Stimulated activated effector memory CD8-positive, alpha-beta T cell treated with anti-CD3 and anti-CD28 coated beads, Interleukin-12 subunit alpha, Interleukin-12 subunit beta, amount 100 ng/mL, for 72 hours (primary cell): ENCODE measurements at regions not wholly inside any gene's neighbourhood (a gene's known extent, or its start where the extent isn't known, plus 50 kb on each side); places are given as distances from the start of the nearest gene placed in this dataset.
"Not testable (repeated sequence)": the region's sequence is repeated elsewhere in the genome, so short reads cannot be mapped to it uniquely, and the experiment has no call there.

Source experiments
- ATAC-seq: fragments of 150-1000 bp; cut with Tn5 transposase; 2 replicates; pipeline ENCODE4 v1.10.0; 2021
- DNase-seq, 2 donors: peaks; one replicate each; pipeline ENCODE4 v3.0.0; 2021 to 2022; ENCODE audit warnings: low spot score in 2 of 2
- H3K27ac Mint-ChIP-seq: one replicate; pipeline ENCODE4 v1.8.0; 2022; ENCODE audit warnings: mild to moderate bottlenecking, mixed read lengths
- H3K36me3 Mint-ChIP-seq: one replicate; pipeline ENCODE4 v1.8.0; 2022; ENCODE audit warnings: mild to moderate bottlenecking, mixed read lengths
- H3K4me1 Mint-ChIP-seq: one replicate; pipeline ENCODE4 v1.8.0; 2022; ENCODE audit warnings: mixed read lengths
- H3K4me3 Mint-ChIP-seq: one replicate; pipeline ENCODE4 v1.8.0; 2022; ENCODE audit warnings: mild to moderate bottlenecking, mixed read lengths
- H3K9me3 Mint-ChIP-seq: one replicate; pipeline ENCODE4 v1.8.0; 2022; ENCODE audit warnings: mixed read lengths

- H3K4me1 Mint-ChIP-seq: no peaks in the 10 kb centered on the region
- H3K27ac Mint-ChIP-seq: no peak overlapping the region
- H3K9me3 Mint-ChIP-seq: no peaks in the 10 kb centered on the region
- no peaks in the 10 kb centered on the region for H3K36me3 Mint-ChIP-seq
- ATAC-seq (no peak), DNase-seq (no peak)
- no peak overlapping the region for H3K4me3 Mint-ChIP-seq
Measured at GRCh38 chr5:63043792-63044191, 465.2 kb downstream of the LRRC70 start.

- Mint-ChIP-seq H3K36me3 (no peaks in the 10 kb centered on the region), H3K27ac (no peak overlapping the region), H3K4me3 (no peak overlapping the region), H3K4me1 (no peaks in the 10 kb centered on the region), H3K9me3 (peaks cover 12% of the 10 kb centered on the region)
- ATAC-seq (no peak), DNase-seq (no peak)
Measured at GRCh38 chr5:63032343-63032742, 453.7 kb downstream of the LRRC70 start.

DNA sequence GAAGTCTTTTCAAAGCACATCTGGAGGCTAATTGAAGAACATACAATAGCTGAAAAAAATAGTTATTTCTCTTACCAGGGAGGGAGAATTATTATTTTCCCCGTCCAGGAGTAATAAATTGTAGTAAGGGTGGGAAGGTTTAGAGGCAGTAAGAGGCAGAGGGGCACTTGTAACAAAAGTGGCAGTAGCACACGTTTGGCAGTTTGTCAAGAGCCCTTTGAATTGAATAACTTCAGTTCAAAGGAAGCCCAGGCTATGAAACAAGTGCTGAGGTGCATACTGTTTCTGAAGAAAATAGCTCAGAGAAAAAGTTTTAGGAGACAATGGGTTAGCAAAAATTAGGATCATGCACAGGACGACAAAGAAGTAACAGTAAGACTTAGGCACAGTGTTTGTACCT is 451.3 kb downstream of the LRRC70 start:
- no peak overlapping the region for H3K27ac Mint-ChIP-seq
- no peak for DNase-seq
- H3K36me3 Mint-ChIP-seq: no peaks in the 10 kb centered on the region
- ATAC-seq: no peak
- peaks cover 9% of the 10 kb centered on the region for H3K4me1 Mint-ChIP-seq
- peaks cover 15% of the 10 kb centered on the region for H3K9me3 Mint-ChIP-seq
- no peak overlapping the region for H3K4me3 Mint-ChIP-seq

- DNase-seq (no peak), ATAC-seq (no peak)
- Mint-ChIP-seq H3K36me3 (no peaks in the 10 kb centered on the region), H3K27ac (no peak overlapping the region), H3K4me1 (peaks cover 9% of the 10 kb centered on the region), H3K4me3 (peak overlapping the region; percentile 42), H3K9me3 (peaks cover 2% of the 10 kb centered on the region)
Measured at GRCh38 chr5:63025679-63026078, 447.1 kb downstream of the LRRC70 start.

- Mint-ChIP-seq H3K4me3 (no peak overlapping the region), H3K9me3 (peaks cover 2% of the 10 kb centered on the region), H3K4me1 (peaks cover 9% of the 10 kb centered on the region), H3K27ac (no peak overlapping the region), H3K36me3 (no peaks in the 10 kb centered on the region)
- DNase-seq (no peak), ATAC-seq (no peak)
Measured at GRCh38 chr5:63022403-63022802, 443.8 kb downstream of the LRRC70 start.

- no peak for ATAC-seq
Measured at GRCh38 chr5:63011158-63011557, 432.5 kb downstream of the LRRC70 start.

GRCh38 chr5:63008195-63008594 is 429.6 kb downstream of the LRRC70 start:
- peaks cover 16% of the 10 kb centered on the region for H3K9me3 Mint-ChIP-seq
- no peak overlapping the region for H3K27ac Mint-ChIP-seq
- ATAC-seq: no peak
- H3K4me3 Mint-ChIP-seq: no peak overlapping the region
- H3K4me1 Mint-ChIP-seq: no peaks in the 10 kb centered on the region
- no peaks in the 10 kb centered on the region for H3K36me3 Mint-ChIP-seq
- no peak for DNase-seq

More at GRCh38 chr5:63011158-63011557, 432.5 kb downstream of the LRRC70 start:
- no peak overlapping the region for H3K27ac Mint-ChIP-seq
- no peak overlapping the region for H3K4me3 Mint-ChIP-seq
- H3K9me3 Mint-ChIP-seq: peaks cover 10% of the 10 kb centered on the region
- DNase-seq: no peak
- H3K36me3 Mint-ChIP-seq: no peaks in the 10 kb centered on the region
- no peaks in the 10 kb centered on the region for H3K4me1 Mint-ChIP-seq

GRCh38 chr5:62994842-62995241 is 416.2 kb downstream of the LRRC70 start:
- not testable (repeated sequence) for H3K4me3 Mint-ChIP-seq, ATAC-seq, H3K4me1 Mint-ChIP-seq, H3K27ac Mint-ChIP-seq, H3K36me3 Mint-ChIP-seq, DNase-seq
- H3K9me3 Mint-ChIP-seq: peaks cover 18% of the 10 kb centered on the region

DNA sequence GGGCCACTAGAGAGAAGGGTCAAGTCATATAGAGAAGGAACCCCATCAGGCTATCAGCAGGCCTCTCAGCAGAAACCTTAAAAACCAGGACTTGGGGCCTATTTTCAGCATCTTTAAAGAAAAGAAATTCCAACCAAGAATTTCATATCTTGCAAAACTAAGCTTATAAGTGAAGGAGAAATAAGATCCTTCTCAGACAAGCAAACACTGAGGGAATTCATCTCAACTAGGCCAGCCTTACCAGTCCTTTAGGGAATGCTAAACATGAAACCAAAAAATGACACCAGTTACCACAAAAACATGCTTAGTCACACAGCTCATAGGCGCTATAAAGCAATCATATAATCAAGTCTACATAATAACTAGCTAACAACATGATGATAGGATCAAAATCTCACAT is 407.1 kb downstream of the LRRC70 start:
- no peak for ATAC-seq
- H3K4me3 Mint-ChIP-seq: no peak overlapping the region

GRCh38 chr5:62982348-62982747 is 403.7 kb downstream of the LRRC70 start:
- DNase-seq: no peak
- H3K9me3 Mint-ChIP-seq: peaks cover 15% of the 10 kb centered on the region
- H3K27ac Mint-ChIP-seq: no peak overlapping the region
- no peaks in the 10 kb centered on the region for H3K4me1 Mint-ChIP-seq
- H3K4me3 Mint-ChIP-seq: no peak overlapping the region
- ATAC-seq: no peak
- no peaks in the 10 kb centered on the region for H3K36me3 Mint-ChIP-seq

More for the DNA sequence above, 407.1 kb downstream of the LRRC70 start:
- H3K4me1 Mint-ChIP-seq: no peaks in the 10 kb centered on the region
- peaks cover 19% of the 10 kb centered on the region for H3K9me3 Mint-ChIP-seq
- no peak for DNase-seq
- H3K27ac Mint-ChIP-seq: no peak overlapping the region
- no peaks in the 10 kb centered on the region for H3K36me3 Mint-ChIP-seq

DNA sequence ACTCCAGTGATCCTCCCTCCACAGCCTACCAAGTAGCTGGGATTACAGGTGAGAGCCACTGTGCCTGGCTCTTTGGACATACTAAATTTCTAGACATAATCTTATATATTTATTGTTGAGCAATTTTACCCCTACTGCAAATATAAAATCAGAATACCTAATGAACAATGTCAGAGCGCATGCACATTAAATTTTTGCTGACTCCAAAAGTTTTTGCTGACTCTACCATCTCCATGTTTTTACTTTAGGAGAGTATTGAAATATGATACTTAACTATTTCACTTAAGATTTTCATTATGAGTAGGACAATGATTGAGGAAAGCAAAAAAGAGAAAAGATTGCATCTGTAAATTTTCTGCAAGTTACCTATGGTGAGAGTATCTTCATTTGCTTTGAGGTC is 402.3 kb downstream of the LRRC70 start:
- H3K4me3 Mint-ChIP-seq: no peak overlapping the region
- H3K4me1 Mint-ChIP-seq: no peaks in the 10 kb centered on the region

GRCh38 chr5:62979472-62979871 is 400.9 kb downstream of the LRRC70 start:
- Mint-ChIP-seq H3K27ac (no peak overlapping the region), H3K9me3 (peaks cover 7% of the 10 kb centered on the region), H3K4me3 (no peak overlapping the region), H3K36me3 (no peaks in the 10 kb centered on the region), H3K4me1 (no peaks in the 10 kb centered on the region)
- ATAC-seq (no peak), DNase-seq (no peak)

More for the DNA sequence above, 402.3 kb downstream of the LRRC70 start:
- no peaks in the 10 kb centered on the region for H3K36me3 Mint-ChIP-seq
- DNase-seq (no peak), ATAC-seq (no peak)
- H3K9me3 Mint-ChIP-seq: peaks cover 9% of the 10 kb centered on the region
- no peak overlapping the region for H3K27ac Mint-ChIP-seq

- Mint-ChIP-seq H3K4me1 (no peaks in the 10 kb centered on the region), H3K4me3 (no peak overlapping the region), H3K27ac (no peak overlapping the region), H3K9me3 (peaks cover 7% of the 10 kb centered on the region), H3K36me3 (no peaks in the 10 kb centered on the region)
- ATAC-seq (no peak), DNase-seq (no peak)
Measured at GRCh38 chr5:62977661-62978060, 399.0 kb downstream of the LRRC70 start.

DNA sequence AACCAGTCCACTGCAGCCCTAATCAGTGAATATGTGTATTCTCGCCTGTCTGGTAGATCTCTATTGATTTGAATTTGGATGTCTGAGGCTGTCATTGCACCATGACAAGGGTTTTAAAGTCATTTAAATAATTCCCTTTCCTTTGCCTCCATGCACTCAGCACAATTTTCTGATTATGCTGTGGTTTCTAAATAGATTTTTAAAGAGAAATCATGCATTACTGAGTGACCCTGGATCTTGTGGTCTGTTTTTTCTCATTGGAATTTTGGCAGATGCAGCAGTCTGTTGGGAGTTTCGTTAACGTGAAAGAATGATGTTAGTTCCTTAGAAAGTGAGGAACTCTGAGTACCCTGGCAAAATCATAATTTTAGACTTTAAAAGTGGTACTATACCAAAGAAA is 396.0 kb downstream of the LRRC70 start:
- DNase-seq (no peak), ATAC-seq (no peak)
- H3K36me3 Mint-ChIP-seq: no peaks in the 10 kb centered on the region
- H3K27ac Mint-ChIP-seq: no peak overlapping the region
- peaks cover 3% of the 10 kb centered on the region for H3K9me3 Mint-ChIP-seq
- no peaks in the 10 kb centered on the region for H3K4me1 Mint-ChIP-seq
- H3K4me3 Mint-ChIP-seq: no peak overlapping the region

DNA sequence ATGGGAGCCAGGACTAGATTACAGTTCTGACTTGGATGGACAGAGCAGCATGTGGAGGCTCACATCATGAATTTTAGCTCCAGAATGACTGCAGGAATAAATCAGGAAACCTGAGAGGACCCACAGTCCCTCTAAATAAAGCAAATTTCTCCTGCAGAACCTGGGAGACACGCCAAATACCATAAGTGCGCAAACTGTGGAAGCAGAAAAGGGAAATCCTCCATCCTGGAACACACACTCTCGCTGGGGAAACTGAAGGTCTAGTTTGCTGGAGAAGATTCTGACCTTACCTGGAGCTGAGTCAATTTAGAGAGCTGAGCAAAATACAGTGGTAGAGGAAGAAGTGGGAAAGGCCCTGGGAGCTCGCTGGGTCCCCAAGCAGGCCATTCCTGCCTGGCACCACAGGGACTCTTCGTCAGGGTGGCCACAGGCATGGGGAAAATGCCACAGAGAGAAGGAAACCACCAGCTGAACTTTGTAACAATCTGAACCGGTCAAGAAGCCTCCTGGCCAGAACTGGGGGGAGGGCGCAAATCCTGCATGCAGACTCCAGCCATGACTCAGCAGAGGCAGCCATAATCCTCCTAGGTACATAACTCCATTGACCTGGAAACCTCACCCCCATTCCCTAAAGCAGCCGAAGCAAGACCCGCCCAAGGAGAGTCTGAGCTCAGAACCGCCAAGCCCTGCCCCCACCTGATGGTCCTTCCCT is 390.9 kb downstream of the LRRC70 start:
- DNase-seq (no peak), ATAC-seq (no peak)
- Mint-ChIP-seq H3K27ac (no peak overlapping the region), H3K36me3 (no peaks in the 10 kb centered on the region), H3K4me3 (no peak overlapping the region), H3K9me3 (peaks cover 14% of the 10 kb centered on the region), H3K4me1 (no peaks in the 10 kb centered on the region)

DNA sequence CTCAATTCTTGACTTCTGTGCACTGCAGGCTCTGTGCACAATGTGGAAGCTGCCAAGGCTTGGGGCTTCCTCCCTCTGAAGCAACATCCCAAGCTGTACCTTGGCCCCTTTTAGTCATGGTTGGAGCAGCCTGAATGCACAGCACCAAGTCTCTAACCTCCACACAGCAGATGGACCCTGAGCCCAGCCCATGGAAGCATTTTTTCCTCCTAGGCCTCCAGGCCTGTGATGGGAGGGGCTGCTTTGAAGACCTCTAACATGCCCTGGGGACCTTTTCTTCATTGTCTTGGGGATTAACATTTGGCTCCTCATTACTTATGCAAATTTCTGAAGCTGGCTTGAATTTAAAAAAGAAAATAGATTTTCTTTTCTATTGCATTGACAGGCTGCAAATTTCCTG is 385.8 kb downstream of the LRRC70 start:
- no peak overlapping the region for H3K4me3 Mint-ChIP-seq
- no peaks in the 10 kb centered on the region for H3K36me3 Mint-ChIP-seq
- H3K9me3 Mint-ChIP-seq: peaks cover 22% of the 10 kb centered on the region
- no peaks in the 10 kb centered on the region for H3K4me1 Mint-ChIP-seq
- ATAC-seq (no peak), DNase-seq (no peak)
- H3K27ac Mint-ChIP-seq: no peak overlapping the region
